Activated naive CD8-positive, alpha-beta T cell treated with anti-CD3 and anti-CD28 coated beads, Interleukin-2, amount 50 U/mL, for 16 hours (primary cell): ENCODE measurements at regions not wholly inside any gene's neighbourhood (a gene's known extent, or its start where the extent isn't known, plus 50 kb on each side); places are given as distances from the start of the nearest gene placed in this dataset.
"Not testable (repeated sequence)": the region's sequence is repeated elsewhere in the genome, so short reads cannot be mapped to it uniquely, and the experiment has no call there.

Experiments
- DNase-seq: peaks from one replicate; pipeline ENCODE4 v3.0.0-alpha.2; 2020; ENCODE audit warnings: low read depth, low spot score

DNA sequence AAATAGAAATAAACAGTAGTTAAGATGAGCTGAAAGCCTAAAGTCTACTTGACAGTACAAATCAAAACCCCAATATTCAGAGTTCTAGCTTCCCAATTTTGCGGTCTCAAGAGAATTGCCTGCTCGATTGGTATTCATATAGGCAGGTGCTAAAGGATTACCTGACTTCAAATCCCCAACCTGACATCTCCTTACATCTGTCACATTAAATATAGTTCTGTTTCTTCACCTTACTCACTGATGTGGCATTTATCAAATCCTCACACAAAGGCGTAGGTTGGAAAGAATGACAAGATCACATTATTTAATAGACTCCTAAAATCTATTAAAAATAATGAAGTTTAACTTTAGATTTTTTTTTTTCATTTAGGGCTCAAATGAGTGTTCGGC lies 72.8 kb upstream of the ANKH start:
- DNase-seq, result no peak

DNA sequence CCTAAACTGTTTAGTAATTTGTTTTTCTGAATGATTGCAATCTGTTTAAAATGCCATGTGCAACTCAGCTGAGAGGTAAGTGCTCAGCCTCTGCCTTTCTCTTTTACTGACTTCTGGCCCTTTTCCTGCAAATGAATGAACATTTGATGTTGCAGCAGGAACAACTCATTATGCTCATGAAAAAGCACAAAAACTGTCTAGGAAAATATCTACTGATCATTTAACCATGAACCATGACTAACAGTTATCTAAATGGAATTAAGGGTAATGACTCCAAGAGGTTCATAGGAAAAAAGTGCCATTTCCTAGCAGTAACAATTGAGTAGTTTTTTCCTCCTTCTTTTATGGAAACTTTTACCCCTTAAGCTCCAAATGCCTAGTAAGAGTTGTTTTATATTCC lies 70.6 kb upstream of the ANKH start:
- no peak for DNase-seq

DNA sequence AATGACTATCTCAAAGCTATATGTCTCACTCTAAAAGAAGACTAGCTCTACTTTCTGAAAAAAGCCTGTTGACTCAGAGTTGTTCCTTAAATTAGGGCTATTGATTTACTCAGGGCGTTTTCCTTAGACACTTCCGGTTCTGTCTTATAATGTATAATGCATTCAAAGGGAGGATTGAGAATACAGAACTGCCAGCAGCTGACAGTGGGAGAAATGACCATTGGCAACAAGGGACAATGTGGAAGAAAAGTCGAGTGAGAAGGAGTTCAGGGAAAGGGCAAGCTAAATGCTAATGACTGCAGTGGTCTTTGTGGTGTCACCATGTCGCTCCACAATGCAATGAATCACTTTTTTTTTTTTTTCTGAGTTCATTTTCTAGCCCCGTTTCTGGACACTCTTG lies 65.7 kb upstream of the ANKH start:
- no peak for DNase-seq

DNA sequence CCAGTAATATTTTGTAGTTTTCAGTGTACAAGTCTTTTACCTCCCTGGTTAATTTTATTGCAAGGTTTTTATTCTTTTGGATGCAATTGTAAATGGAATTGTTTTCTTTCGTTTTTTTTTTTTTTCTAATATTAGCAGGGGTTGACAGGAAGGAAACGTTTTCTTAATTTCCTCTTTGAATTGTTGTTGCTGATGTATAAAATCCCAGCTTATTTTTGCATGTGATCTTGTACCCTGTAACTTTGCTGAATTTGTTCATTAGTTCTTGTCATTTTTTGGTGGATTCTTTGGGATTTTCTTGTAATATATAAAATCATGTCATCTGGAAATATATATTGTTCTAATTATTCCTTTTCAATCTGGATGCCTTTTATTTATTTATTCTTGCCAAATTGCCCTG lies 65.0 kb upstream of the ANKH start:
- DNase-seq, result no peak

DNA sequence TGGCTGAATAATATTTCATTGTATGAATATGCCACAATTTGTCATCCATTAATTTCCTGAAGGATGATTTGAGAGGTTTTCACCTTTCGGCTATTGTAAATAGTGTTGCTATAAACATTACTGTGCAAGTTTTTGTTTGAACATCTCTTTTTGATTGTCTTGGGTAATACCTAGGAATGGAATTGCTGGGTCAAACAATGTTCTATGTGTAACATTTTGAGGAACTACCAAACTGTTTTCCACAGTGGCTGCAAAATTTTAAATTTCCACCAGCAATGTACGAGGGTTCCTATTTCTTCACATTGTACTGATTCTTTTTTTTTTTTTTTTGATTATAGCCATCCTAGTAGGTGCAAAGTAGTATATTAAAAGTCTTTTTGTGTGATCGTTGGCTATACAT lies 63.8 kb upstream of the ANKH start:
- DNase-seq, result no peak

DNA sequence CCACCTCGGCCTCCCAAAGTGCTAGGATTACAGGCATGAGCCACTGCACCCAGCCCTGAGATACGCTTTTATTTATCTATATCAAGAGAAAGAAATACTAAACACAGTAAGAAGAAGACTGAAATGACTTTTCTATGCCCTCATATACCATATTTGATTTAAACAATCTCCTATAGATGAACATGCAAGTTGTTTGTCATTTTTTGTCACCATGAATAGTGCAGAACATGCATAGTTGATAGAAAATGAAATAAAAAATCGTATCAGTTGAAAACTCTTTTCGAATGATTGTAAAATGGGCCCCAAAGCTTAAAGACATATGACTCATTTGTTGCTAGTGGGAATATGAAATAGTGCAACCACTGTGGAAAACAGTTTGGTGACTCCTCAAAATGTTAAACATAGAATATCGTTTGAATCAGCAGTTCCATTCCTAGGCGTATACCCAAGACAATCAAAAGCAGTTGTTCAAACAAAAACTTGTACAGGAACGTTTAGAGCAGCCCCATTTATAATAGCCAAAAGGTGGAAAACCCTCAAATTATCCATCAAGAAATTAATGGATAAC lies 61.4 kb upstream of the ANKH start:
- DNase-seq, result no peak

DNA sequence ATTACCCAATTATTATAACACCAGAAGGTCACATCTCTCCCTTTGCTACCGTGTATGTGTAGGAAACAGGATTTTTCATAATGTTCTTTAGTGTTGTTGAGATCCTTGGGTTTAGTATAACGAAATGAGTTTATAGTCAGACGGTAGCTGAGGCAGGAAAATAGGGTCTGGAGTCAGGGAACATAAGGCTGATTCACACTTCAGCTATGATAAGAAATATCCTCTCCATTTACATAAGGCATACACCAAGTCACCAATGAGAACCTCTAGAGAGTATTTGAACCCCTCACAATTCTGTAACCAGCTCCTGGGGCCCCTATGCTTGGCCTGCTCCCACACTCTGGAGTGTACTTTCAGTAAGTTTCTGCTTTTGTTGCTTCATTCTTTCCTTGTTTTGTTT lies 58.9 kb upstream of the ANKH start:
- DNase-seq, result no peak

DNA sequence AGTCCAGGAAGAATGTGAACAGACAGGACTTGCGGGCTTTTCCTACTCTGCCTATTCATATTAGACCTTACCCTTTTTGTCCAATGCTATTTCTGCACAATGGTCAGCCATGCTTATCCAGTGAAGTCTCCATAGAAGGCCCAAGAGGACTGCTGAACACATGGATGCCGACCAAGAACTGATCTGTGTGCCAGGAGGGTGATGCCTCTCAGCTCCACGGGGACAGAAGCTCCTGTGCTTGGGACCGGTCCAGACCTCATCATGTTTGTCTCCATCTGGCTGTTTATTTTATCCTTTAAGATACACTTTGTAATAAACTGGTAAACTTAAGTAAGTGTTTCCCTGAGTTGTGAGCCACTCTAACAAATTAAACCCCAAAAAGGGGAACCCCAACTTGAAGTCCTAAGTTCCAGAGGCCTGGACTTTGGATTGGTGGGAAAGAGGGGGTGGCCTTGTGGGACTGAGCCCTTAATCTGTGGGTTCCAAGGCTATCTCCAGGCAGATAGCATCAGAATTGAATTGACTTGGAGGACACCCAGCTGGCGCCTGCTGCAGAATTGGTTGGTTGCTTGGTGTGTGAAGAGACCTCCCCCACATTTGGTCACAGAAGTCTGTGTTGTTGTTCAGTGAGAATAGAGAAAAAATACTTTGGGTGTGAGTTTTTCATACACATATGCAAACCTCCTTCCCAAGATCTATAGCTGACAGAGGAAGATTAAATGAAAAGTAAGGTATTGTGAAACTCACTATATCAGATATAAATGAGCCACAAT lies 57.9 kb upstream of the ANKH start:
- no peak for DNase-seq

DNA sequence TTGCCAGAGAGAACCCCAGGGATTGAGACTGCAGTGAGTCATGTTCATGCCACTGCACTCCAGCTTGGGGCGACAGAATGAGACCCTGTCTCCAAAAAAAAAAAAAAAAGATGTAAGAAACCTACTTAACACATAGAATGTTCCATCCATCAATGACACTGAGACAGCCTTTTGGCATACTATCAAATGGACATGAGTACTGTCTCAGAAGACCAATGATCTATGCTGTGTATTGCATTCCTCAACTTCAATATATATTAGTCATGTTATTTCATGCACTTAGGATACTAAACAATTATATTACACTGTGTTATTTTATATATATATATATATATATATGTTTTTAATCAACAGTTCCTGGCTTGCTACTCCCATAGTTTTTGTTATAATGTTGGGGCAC lies 57.1 kb upstream of the ANKH start:
- DNase-seq, result no peak

DNA sequence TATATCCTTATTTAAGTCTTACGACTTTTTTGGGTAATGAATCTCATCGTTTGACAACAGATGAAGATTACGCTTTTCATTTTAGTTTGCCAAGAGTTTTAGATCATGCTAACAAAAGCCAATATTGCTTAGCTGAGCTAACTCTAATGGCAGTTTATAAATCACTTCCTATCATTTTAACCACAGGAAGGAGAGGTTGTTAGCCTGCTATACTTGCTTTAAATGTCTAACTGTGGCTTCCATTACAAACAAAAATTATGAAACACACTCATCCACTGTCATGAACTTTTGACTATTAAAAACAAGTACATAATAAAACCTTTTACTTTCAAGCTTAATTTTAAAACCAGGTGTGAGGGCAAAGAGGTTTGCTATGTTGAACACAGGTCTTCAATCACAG lies 53.7 kb upstream of the ANKH start:
- DNase-seq, result no peak

DNA sequence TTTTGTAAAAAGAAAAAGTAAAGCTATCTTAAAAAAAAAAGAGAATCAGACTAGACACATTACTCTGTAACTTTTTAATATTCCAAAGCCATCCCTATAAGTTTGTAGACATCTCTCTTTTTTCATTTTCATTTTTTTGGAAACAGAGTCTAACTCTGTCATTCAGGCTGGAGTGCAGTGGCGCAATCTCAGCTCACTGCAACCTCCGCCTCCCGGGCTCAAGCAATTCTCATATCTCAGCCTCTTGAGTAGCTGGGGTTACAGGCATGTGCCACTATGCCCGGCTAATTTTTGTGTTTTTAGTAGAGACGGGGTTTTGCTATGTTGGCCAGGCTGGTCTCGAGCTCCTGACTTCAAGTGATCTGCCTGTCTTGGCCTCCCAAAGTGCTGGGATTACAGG lies 51.4 kb upstream of the ANKH start:
- DNase-seq, result not testable (repeated sequence)

DNA sequence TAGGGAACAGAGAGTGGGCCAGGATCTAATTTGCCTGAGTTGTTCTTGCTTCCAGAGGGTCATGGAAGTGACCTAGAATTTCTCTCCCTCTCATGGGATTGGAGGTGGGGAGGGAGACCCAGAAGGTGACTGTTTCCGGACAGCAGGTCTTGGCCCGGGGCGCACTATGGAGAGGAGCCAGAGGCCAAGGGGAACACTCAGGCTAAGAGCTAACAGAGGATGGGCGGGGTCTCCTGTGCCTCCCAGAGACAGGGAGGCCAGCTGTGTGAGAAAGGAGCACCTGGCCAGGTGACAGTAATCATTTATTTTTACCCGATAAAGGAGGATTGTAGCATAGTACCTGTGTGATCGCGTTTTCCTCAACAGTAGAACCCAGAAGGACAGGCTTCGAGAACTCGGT lies 50.9 kb upstream of the ANKH start:
- no peak for DNase-seq
